HG02885 (cell line): ENCODE measurements at regions not wholly inside any gene's neighbourhood (a gene's known extent, or its start where the extent isn't known, plus 50 kb on each side); places are given as distances from the start of the nearest gene placed in this dataset.

ENCODE experiments used
- ATAC-seq: cut with Tn5 transposase; IDR thresholded peaks from one replicate; pipeline ENCODE4 v1.9.1; 2021; ENCODE audit warnings: mild to moderate bottlenecking; ENCODE audit not compliant: unreplicated experiment, poor library complexity

GRCh38 chr21:38879912-38880576 lies 74.3 kb downstream of the ETS2 start:
- ATAC-seq: no peak

- no peak for ATAC-seq
Observed at GRCh38 chr21:38878379-38879179, 72.8 kb downstream of the ETS2 start.

- no peak for ATAC-seq
Observed at GRCh38 chr21:38875694-38876492, 70.2 kb downstream of the ETS2 start.
